ENCODE measurements at regions not wholly inside any gene's neighbourhood (a gene's known extent, or its start where the extent isn't known, plus 50 kb on each side); places are given as distances from the start of the nearest gene placed in this dataset.
"Not testable (repeated sequence)": the region's sequence is repeated elsewhere in the genome, so short reads cannot be mapped to it uniquely, and the experiment has no call there.

DNA sequence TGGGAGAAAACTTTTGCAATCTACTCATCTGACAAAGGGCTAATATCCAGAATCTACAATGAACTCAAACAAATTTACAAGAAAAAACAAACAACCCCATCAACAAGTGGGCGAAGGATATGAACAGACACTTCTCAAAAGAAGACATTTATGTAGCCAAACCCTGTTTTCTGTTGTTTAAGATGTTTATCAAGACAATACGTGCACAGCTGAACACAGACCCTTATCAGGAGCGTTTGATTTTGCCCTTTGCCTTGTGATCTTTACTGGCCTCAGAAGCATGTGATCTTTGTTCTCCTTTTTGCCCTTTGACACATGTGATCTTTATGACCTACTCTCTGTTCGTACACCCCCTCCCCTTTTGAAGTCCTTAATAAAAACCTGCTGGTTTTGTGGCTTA, 83.7 kb downstream of the VCAM1 start:
- TF ChIP-seq, protein P1, sequence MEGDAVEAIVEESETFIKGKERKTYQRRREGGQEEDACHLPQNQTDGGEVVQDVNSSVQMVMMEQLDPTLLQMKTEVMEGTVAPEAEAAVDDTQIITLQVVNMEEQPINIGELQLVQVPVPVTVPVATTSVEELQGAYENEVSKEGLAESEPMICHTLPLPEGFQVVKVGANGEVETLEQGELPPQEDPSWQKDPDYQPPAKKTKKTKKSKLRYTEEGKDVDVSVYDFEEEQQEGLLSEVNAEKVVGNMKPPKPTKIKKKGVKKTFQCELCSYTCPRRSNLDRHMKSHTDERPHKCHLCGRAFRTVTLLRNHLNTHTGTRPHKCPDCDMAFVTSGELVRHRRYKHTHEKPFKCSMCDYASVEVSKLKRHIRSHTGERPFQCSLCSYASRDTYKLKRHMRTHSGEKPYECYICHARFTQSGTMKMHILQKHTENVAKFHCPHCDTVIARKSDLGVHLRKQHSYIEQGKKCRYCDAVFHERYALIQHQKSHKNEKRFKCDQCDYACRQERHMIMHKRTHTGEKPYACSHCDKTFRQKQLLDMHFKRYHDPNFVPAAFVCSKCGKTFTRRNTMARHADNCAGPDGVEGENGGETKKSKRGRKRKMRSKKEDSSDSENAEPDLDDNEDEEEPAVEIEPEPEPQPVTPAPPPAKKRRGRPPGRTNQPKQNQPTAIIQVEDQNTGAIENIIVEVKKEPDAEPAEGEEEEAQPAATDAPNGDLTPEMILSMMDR (conservative IDR thresholded peaks at IDR 0.05; ENCODE audit: low read length): not testable (repeated sequence)
- TF ChIP-seq EZH2phosphoT487 (IDR thresholded peaks at IDR 0.05; ENCODE audit: borderline replicate concordance): not testable (repeated sequence)
